ENCODE measurements at regions not wholly inside any gene's neighbourhood (a gene's known extent, or its start where the extent isn't known, plus 50 kb on each side); places are given as distances from the start of the nearest gene placed in this dataset.

DNA sequence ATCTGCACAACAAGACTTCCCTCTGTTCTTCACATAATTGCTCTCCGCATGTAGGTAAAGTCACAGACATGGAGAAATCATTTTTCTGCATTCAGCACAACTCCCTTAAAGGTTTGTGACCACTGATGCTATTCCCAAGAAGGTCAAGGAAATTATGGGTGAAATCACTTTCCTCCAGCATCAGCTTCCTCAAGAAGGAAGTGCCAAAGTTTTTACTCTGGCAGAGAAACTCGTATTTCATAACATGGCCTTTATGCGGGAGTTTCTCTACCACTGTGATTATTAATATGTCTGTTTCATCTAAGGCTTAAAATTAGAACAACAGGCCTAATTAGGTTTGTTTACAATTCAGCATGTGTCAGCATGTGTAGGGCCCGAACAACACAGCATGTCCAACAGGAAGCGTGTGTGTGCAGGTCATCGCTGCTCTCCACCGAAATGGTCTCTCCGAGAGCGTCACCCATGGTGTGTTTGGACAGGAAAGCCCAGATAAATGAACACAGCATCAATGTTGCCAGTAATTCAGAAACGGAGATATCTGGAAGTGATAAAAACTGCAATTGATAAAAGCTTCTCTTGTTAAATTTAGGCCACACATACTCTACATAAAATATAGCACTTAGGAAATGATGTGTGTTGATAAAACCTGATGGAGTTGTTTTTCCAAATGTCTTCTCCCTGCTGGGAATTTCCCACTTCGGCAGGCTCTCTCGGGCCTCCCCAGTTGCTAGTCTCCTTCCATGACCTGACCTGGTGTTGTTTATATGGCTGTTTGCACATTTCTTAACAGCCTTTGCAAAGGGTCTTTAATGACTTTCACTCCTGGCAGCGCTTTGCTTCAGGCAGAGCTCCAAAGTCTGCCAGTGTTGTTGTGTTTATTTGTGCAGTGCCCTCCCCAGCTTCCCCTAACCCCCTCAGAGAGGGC is 265.1 kb upstream of the CEP162 start:
- TF ChIP-seq POLR2AphosphoS5 (IDR thresholded peaks at IDR 0.05; ENCODE audit: insufficient read depth in 1 of 2, low read depth in 1 of 2), result no peak
- TF ChIP-seq, protein P1, sequence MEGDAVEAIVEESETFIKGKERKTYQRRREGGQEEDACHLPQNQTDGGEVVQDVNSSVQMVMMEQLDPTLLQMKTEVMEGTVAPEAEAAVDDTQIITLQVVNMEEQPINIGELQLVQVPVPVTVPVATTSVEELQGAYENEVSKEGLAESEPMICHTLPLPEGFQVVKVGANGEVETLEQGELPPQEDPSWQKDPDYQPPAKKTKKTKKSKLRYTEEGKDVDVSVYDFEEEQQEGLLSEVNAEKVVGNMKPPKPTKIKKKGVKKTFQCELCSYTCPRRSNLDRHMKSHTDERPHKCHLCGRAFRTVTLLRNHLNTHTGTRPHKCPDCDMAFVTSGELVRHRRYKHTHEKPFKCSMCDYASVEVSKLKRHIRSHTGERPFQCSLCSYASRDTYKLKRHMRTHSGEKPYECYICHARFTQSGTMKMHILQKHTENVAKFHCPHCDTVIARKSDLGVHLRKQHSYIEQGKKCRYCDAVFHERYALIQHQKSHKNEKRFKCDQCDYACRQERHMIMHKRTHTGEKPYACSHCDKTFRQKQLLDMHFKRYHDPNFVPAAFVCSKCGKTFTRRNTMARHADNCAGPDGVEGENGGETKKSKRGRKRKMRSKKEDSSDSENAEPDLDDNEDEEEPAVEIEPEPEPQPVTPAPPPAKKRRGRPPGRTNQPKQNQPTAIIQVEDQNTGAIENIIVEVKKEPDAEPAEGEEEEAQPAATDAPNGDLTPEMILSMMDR (IDR thresholded peaks at IDR 0.05), result no peak
